Epidermal melanocyte (primary cell): ENCODE measurements at regions not wholly inside any gene's neighbourhood (a gene's known extent, or its start where the extent isn't known, plus 50 kb on each side); places are given as distances from the start of the nearest gene placed in this dataset.
"Not testable (repeated sequence)": the region's sequence is repeated elsewhere in the genome, so short reads cannot be mapped to it uniquely, and the experiment has no call there.

Experiments
- DNase-seq: peaks from one replicate; pipeline ENCODE4 v3.0.0; 2011; ENCODE audit warnings: low spot score; ENCODE audit not compliant: insufficient read length

- no peak for DNase-seq
Measured at GRCh38 chrX:101823236-101823635, 108.6 kb downstream of the ZMAT1 start.

GRCh38 chrX:101817739-101818138, 114.1 kb downstream of the ZMAT1 start:
- not testable (repeated sequence) for DNase-seq

GRCh38 chrX:101813200-101813599, 118.6 kb downstream of the ZMAT1 start:
- no peak for DNase-seq

GRCh38 chrX:101803451-101803850, 128.4 kb downstream of the ZMAT1 start:
- no peak for DNase-seq

GRCh38 chrX:101799387-101799786, 132.4 kb downstream of the ZMAT1 start:
- peak; percentile 18 for DNase-seq

GRCh38 chrX:101787934-101788333, 128.3 kb upstream of the ARMCX2 start:
- no peak for DNase-seq

- no peak for DNase-seq
Measured at GRCh38 chrX:101785142-101785541, 125.5 kb upstream of the ARMCX2 start.

- DNase-seq, result not testable (repeated sequence)
Measured at GRCh38 chrX:101780421-101780820, 120.8 kb upstream of the ARMCX2 start.

GRCh38 chrX:101774340-101774739, 114.7 kb upstream of the ARMCX2 start:
- no peak for DNase-seq

- DNase-seq, result no peak
Measured at GRCh38 chrX:101764538-101764937, 104.9 kb upstream of the ARMCX2 start.

GRCh38 chrX:101759000-101759399, 99.3 kb upstream of the ARMCX2 start:
- no peak for DNase-seq

GRCh38 chrX:101750744-101751143, 91.1 kb upstream of the ARMCX2 start:
- DNase-seq, result no peak

- no peak for DNase-seq
Measured at GRCh38 chrX:101749436-101749835, 89.8 kb upstream of the ARMCX2 start.

- DNase-seq, result no peak
Measured at GRCh38 chrX:101745046-101745445, 85.4 kb upstream of the ARMCX2 start.

GRCh38 chrX:101744085-101744484, 84.4 kb upstream of the ARMCX2 start:
- no peak for DNase-seq

GRCh38 chrX:101740642-101741041, 81.0 kb upstream of the ARMCX2 start:
- no peak for DNase-seq

GRCh38 chrX:101738867-101739266, 79.2 kb upstream of the ARMCX2 start:
- DNase-seq, result not testable (repeated sequence)

- DNase-seq, result not testable (repeated sequence)
Measured at GRCh38 chrX:101738411-101738810, 78.8 kb upstream of the ARMCX2 start.

- no peak for DNase-seq
Measured at GRCh38 chrX:101736651-101737050, 77.0 kb upstream of the ARMCX2 start.

GRCh38 chrX:101732870-101733269, 73.2 kb upstream of the ARMCX2 start:
- DNase-seq, result no peak

- DNase-seq, result no peak
Measured at GRCh38 chrX:101729986-101730385, 70.3 kb upstream of the ARMCX2 start.
